ENCODE measurements at regions not wholly inside any gene's neighbourhood (a gene's known extent, or its start where the extent isn't known, plus 50 kb on each side); places are given as distances from the start of the nearest gene placed in this dataset.
"Not testable (repeated sequence)": the region's sequence is repeated elsewhere in the genome, so short reads cannot be mapped to it uniquely, and the experiment has no call there.

DNA sequence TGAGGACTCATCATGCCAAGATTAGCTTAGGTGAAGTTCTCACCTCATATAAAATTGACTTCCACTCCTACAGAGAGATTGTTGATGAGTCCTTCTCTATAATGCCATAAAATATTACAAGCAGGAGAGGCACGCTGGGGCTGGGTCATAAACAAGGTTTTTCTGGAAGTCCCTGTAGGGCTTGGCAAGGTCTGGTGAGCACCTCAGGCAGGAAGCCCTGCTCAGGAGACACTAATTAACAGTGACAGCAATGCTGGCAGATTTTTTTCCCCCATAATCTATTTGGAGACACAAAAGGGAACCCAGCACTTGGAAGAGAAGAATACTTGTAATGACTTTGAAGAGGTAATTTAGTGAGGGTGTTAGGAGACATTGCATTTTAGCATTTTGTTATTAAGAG, 118.7 kb downstream of the DIRAS2 start:
- Histone ChIP-seq H3K36me3 (replicated peaks; ENCODE audit: control insufficient read depth, insufficient read depth, low read length) (no peaks in the 10 kb centered on the region), H3K4me3 (ENCODE audit: insufficient read depth, low read depth, low read length) (no peak overlapping the region), H3K27me3 (ENCODE audit: control insufficient read depth, insufficient read depth, low read length) (no peaks in the 10 kb centered on the region)
- DNase-seq: no peak

DNA sequence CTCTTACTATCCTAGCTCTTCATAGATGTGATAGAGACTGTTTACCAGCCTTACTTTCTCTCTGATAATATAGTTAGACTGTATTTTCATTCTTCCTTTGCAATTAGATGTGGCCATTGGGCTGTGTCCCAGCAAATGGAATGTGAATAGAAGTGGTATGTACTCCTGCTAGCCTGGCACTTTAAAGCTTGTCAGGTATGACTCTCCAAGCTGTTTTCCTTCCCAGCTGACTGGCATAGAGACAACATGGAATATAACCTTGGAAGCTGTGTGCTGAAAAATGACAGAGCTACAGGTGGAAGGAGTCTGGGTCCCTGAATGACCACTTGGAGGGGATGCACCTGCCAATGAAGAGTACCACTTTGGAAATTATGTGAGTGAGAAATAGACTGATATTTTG, 116.2 kb downstream of the DIRAS2 start:
- no peak for DNase-seq
- Histone ChIP-seq H3K27me3 (ENCODE audit: control insufficient read depth, insufficient read depth, low read length) (no peaks in the 10 kb centered on the region), H3K36me3 (replicated peaks; ENCODE audit: control insufficient read depth, insufficient read depth, low read length) (no peaks in the 10 kb centered on the region), H3K4me3 (ENCODE audit: insufficient read depth, low read depth, low read length) (no peak overlapping the region)

DNA sequence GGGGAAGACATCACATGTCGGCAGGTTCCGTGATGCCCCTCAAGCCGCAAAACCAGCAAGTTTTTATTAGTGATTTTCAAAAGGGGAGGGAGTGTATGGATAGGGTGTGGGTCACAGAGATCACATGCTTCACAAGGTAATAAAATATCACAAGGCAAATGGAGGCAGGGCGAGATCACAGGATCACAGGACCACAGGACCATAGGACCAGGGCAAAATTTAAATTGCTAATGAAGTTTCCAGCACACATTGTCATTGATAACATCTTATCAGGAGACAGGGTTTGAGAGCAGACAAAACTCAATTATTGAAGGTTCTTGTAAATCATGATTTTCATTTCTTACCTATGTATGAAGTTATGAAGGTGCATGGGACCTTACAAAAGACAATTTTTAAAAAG, 106.5 kb downstream of the DIRAS2 start:
- not testable (repeated sequence) for H3K4me3 ChIP-seq (ENCODE audit: insufficient read depth, low read depth, low read length); DNase-seq; H3K27me3 ChIP-seq (ENCODE audit: control insufficient read depth, insufficient read depth, low read length); H3K36me3 ChIP-seq (replicated peaks; ENCODE audit: control insufficient read depth, insufficient read depth, low read length)

DNA sequence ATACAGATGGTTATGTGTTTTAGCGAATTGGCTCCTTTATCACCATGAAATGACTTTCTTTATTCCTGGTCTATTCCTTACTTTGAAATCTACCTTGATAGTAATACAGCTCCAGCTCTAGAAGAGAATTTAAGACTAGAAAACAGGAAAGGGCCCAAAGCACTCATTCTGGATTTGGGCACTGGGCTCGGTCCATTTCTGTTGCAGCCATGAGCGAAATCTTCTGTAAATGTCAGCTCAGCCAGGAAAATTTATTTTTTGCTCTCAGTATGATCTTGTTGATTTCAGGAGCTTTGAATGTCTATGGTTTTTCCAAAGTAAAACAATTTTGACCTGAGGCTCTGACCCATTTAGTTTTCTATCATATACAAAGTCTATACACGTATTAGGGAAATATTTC, 104.1 kb downstream of the DIRAS2 start:
- H3K36me3 ChIP-seq (replicated peaks; ENCODE audit: control insufficient read depth, insufficient read depth, low read length): no peaks in the 10 kb centered on the region

DNA sequence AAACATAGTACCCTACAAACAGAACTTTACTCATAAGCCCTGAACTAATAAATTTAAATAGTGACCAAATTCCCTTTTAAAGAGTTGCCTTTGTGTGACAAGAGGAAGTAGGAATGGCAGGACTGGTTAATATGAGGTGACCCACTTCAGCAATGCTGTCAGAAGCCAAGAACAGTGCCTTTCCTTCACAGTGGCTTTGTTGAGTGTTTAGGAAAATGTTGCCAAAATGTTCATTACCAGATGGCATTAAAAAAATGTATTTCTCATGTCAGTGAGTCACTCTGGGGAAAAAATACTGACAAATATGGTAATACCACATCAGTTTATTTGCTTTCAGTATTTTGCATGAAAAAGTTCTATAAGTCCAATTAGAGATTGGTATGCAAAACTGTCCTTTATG, 103.3 kb downstream of the DIRAS2 start:
- no peak for DNase-seq
- Histone ChIP-seq H3K36me3 (replicated peaks; ENCODE audit: control insufficient read depth, insufficient read depth, low read length) (no peaks in the 10 kb centered on the region), H3K4me3 (ENCODE audit: insufficient read depth, low read depth, low read length) (no peak overlapping the region), H3K27me3 (ENCODE audit: control insufficient read depth, insufficient read depth, low read length) (no peaks in the 10 kb centered on the region)

More for the DNA sequence above, 104.1 kb downstream of the DIRAS2 start:
- no peak overlapping the region for H3K4me3 ChIP-seq (ENCODE audit: insufficient read depth, low read depth, low read length)
- DNase-seq: no peak
- H3K27me3 ChIP-seq (ENCODE audit: control insufficient read depth, insufficient read depth, low read length): no peaks in the 10 kb centered on the region

DNA sequence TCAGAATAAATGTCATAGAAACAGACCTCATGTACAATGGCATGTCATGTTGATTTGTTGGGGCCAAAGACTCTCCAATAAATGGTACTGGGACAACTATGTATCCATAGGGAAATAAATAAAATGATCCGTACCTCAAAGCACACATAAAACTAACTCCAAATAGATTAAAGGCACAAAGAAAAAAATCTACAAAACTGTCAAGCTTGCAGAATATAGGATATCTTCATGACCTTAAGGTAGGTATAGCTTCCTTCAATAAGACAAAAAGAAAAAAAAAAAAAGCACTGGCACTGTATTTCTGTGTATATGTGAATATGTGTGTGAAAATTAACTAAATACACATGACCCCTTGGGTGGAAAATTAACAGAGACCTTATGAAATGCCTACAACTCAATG, 101.9 kb downstream of the DIRAS2 start:
- no peak for DNase-seq
- no peaks in the 10 kb centered on the region for H3K36me3 ChIP-seq (replicated peaks; ENCODE audit: control insufficient read depth, insufficient read depth, low read length)
- no peak overlapping the region for H3K4me3 ChIP-seq (ENCODE audit: insufficient read depth, low read depth, low read length)
- no peaks in the 10 kb centered on the region for H3K27me3 ChIP-seq (ENCODE audit: control insufficient read depth, insufficient read depth, low read length)

DNA sequence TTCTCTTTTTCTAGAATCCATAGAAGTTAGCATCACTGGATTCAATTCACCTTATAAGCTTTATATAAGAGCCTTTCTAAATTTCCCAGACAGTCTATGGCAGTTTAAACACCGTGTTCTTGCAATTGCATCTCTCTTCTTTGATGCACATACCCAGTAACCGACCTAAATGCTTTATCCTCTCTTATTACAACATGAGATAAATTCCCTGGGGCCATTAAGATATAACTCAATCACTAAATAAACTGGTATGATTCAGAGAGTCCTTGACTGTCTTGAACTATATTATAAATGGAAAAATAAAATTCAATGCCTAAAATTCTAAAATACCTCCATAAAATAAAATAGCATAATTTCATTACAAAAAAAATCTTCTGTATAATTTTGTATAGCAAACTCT, 98.1 kb downstream of the DIRAS2 start:
- Histone ChIP-seq H3K36me3 (replicated peaks; ENCODE audit: control insufficient read depth, insufficient read depth, low read length) (no peaks in the 10 kb centered on the region), H3K27me3 (ENCODE audit: control insufficient read depth, insufficient read depth, low read length) (no peaks in the 10 kb centered on the region), H3K4me3 (ENCODE audit: insufficient read depth, low read depth, low read length) (no peak overlapping the region)
- no peak for DNase-seq

DNA sequence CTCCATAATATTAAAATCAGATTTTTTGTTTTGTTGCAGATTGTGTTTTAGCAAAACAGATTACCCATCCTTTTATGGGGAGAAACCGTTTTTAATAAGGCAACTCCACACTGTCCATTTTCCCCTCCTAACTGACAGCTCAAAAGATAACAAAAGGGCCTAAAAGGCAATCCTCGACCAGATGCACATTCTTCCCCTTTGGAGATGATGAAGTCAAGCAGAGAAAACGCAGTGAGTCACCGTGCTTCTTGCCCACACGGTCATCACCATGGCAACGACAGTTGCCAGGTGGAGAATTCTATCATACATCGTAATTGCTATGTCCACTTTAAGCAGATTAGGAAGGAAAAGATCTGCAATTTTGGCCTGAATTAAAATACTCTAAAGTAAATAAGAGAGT, 96.4 kb downstream of the DIRAS2 start:
- no peaks in the 10 kb centered on the region for H3K36me3 ChIP-seq (replicated peaks; ENCODE audit: control insufficient read depth, insufficient read depth, low read length)
- no peaks in the 10 kb centered on the region for H3K27me3 ChIP-seq (ENCODE audit: control insufficient read depth, insufficient read depth, low read length)
- no peak overlapping the region for H3K4me3 ChIP-seq (ENCODE audit: insufficient read depth, low read depth, low read length)
- no peak for DNase-seq

DNA sequence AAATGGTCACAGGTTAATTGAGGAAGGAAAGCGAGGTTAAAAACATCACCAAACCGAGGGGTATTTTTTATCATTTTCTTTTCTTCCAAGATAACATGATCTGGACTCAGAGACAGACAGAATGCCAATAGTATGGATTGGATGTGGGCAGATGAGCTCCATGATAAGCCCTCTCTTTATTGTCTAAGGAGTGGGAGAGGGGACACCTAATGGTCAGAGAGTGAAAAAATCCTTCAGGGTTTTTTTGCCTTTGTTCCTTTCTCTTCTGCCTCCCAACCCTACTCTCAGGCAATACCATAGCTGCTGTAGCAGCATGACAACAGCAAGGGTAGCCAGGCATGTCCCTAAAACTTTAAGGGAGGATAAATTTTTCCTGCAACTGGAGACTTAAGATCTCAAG, 94.7 kb downstream of the DIRAS2 start:
- no peak overlapping the region for H3K4me3 ChIP-seq (ENCODE audit: insufficient read depth, low read depth, low read length)
- H3K36me3 ChIP-seq (replicated peaks; ENCODE audit: control insufficient read depth, insufficient read depth, low read length): no peaks in the 10 kb centered on the region
- no peaks in the 10 kb centered on the region for H3K27me3 ChIP-seq (ENCODE audit: control insufficient read depth, insufficient read depth, low read length)
- no peak for DNase-seq

DNA sequence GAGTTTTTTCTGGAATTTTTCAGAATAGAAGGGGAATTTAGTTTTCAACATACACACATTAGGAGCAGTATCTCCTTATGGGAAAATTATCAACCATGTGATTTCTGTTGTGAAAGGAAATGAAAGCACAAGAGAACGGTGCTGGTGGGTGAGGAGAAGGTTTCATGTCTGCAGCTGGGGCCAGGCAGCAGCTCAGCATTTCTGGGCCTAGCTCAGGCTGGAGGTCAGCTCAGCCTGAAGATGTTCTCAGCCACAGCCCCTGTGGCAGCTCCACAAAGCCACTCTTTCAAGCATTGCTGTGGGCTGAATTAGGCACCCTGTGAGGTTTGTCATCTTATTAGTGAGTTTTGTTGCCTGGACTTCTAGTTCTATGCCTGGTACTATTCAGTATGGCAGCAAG, 90.3 kb downstream of the DIRAS2 start:
- Histone ChIP-seq H3K27me3 (ENCODE audit: control insufficient read depth, insufficient read depth, low read length) (no peaks in the 10 kb centered on the region), H3K4me3 (ENCODE audit: insufficient read depth, low read depth, low read length) (no peak overlapping the region), H3K36me3 (replicated peaks; ENCODE audit: control insufficient read depth, insufficient read depth, low read length) (no peaks in the 10 kb centered on the region)
- DNase-seq: no peak

DNA sequence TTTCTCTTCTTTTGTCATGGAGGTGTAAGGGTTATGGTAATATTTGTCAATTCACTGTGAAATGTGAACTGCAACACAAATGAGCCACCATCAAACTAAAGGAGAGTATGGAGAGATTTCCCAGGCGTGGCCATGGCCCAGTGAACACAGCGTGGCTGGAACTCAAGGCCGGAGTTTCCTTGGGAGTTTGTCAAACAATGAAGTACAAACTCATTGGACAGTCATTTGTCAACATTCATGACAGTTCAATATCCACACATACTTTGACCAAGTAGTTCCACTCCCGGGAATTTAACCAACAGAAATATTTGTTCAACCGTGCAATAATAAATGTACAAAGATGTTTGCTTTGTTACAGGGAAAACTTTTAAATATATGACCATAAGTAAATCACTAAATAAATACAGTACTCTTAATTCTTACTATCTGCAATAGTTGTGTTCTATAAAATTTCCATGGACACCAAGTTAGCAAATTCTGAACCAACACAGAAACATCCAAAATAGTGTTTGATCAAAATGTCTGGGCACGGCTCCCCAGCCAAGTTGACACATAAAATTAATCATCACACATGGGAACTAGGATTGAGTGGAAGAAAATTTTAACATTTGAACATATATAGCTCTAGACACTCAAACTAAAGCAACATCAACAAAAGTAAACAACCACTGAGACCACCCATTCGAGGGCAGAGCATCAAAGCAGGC, 87.1 kb downstream of the DIRAS2 start:
- H3K27me3 ChIP-seq (ENCODE audit: control insufficient read depth, insufficient read depth, low read length): no peaks in the 10 kb centered on the region
- no peak overlapping the region for H3K4me3 ChIP-seq (ENCODE audit: insufficient read depth, low read depth, low read length)
- H3K36me3 ChIP-seq (replicated peaks; ENCODE audit: control insufficient read depth, insufficient read depth, low read length): no peaks in the 10 kb centered on the region
- no peak for DNase-seq

DNA sequence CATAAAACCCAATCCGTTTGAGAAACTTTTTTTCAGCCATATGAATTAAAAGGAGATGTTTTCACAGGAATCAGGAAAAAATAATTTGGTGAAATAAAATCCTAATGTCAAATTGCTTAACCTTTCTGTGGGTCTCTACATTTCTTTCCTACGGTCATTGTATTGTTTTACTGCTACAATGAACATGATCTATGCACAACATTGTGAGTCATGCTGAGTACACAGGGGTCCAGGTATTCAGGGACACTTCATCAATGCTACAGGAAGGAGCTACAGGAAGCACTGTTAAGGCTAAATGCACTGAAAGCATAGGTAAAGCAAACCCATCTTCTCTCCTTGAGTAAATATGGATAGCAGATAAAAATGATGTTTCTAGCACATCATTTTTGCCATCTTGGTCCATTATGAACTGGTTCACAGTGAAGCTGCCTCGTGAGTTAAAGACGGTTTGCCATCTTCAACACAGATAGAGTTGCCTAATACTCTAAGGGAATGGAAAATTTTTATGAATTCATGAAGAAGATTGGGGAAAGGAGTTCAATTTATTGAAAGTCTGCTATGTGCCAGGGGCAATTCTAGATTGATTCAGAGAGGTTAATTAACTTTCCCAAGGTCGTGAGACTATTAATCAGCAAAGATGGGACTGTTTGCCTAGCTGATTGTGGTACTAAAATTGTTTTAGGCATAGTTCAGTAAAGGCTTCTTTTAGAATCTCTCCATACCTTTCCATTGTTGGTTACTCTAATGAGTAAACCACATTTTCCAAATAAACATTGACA, 85.5 kb downstream of the DIRAS2 start:
- no peaks in the 10 kb centered on the region for H3K27me3 ChIP-seq (ENCODE audit: control insufficient read depth, insufficient read depth, low read length)
- no peak overlapping the region for H3K4me3 ChIP-seq (ENCODE audit: insufficient read depth, low read depth, low read length)
- DNase-seq: no peak
- H3K36me3 ChIP-seq (replicated peaks; ENCODE audit: control insufficient read depth, insufficient read depth, low read length): no peaks in the 10 kb centered on the region

DNA sequence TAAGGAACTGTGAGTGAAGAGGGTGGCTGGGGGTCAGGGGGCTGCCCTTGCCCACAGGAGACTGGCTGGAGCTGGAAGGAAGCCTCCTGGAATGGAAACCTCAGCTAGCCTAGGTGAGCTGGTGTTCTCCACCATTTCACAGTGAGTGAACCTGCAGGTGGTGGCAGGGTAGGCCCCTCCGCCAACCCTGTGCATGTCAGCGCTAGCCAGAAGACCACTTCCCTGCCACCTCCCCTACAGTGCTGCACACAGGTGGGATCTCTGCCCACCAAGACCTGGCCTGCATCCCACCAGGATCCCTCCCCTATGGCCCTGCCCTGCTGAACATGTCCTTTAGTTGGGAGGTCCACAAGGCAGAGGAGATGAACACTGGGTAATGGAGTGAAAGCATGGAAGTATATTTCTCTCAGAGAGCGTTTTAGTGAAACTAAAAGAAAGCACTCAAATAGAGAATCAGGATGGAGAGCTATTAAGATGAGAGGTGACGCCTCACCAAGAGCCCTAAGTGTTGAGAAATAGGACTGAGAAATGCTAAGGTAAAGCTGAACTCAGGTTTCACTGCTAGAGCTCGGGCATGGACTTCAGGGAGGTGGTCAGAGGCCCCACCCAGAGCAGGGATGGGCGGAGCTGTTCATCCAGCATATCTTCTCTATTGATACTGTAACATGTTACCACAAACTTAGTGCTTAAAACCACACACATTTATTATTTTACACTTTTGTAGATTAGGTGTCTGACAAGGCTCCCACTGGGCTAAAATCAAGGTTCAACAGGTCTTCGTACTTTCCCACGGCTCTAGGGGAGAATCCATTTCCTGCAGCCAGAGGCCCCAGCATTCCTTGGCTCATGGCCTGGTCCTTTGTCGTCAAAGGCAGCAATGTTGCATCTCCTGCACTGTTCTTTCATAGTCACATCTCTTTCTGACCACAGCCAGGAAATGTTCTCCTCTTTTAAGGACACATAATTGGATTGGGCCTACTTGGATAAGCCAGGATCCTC, 83.2 kb downstream of the DIRAS2 start:
- Histone ChIP-seq H3K36me3 (replicated peaks; ENCODE audit: control insufficient read depth, insufficient read depth, low read length) (no peaks in the 10 kb centered on the region), H3K4me3 (ENCODE audit: insufficient read depth, low read depth, low read length) (no peak overlapping the region), H3K27me3 (ENCODE audit: control insufficient read depth, insufficient read depth, low read length) (no peaks in the 10 kb centered on the region)
- DNase-seq: no peak
